Spleen (tissue), 11 donors: ENCODE measurements at regions not wholly inside any gene's neighbourhood (a gene's known extent, or its start where the extent isn't known, plus 50 kb on each side); places are given as distances from the start of the nearest gene placed in this dataset.

Experiments used
- DNase-seq: peaks from one replicate; pipeline ENCODE4 v3.0.0-alpha.2; 2020
- H3K27ac ChIP-seq, 8 donors: fragments of 200-600 bp; sonication (generic) in 7 of 8; 1 replicate in 4 of 8; 2 replicates in 4 of 8; pipeline versions ENCODE4 v1.5.0 to v1.8.0; 2016 to 2021; ENCODE audit warnings: inconsistent platforms in 4 of 8, mild to moderate bottlenecking in 4 of 8, moderate library complexity in 1 of 8
- H3K27me3 ChIP-seq, 7 donors: fragments of 200-600 bp; sonication (generic) in 6 of 7; replicated peaks in 1 of 7; 1 replicate in 4 of 7; 2 replicates in 3 of 7; pipeline versions ENCODE4 v1.5.0 to v1.8.0; 2016 to 2021; ENCODE audit warnings: inconsistent platforms in 3 of 7, mild to moderate bottlenecking in 1 of 7
- H3K36me3 ChIP-seq, 6 donors: fragments of 200-600 bp; sonication (generic) in 5 of 6; 1 replicate in 4 of 6; 2 replicates in 2 of 6; pipeline versions ENCODE4 v1.5.0 to v1.8.0; 2016 to 2021; ENCODE audit warnings: inconsistent platforms in 2 of 6
- H3K4me1 ChIP-seq, 6 donors: fragments of 200-600 bp; sonication (generic) in 5 of 6; 1 replicate in 3 of 6; 2 replicates in 3 of 6; pipeline versions ENCODE4 v1.5.0 to v1.8.0; 2016 to 2021; ENCODE audit warnings: inconsistent platforms in 3 of 6
- H3K4me3 ChIP-seq, 8 donors: fragments of 200-600 bp; sonication (generic) in 7 of 8; 1 replicate in 4 of 8; 2 replicates in 4 of 8; pipeline versions ENCODE4 v1.5.0 to v1.8.0; 2016 to 2021; ENCODE audit warnings: inconsistent platforms in 4 of 8, mild to moderate bottlenecking in 4 of 8, moderate library complexity in 2 of 8
- H3K9me3 ChIP-seq, 8 donors: fragments of 200-600 bp; sonication (generic) in 7 of 8; 1 replicate in 4 of 8; 2 replicates in 4 of 8; pipeline versions ENCODE4 v1.5.0 to v1.8.0; 2016 to 2021; ENCODE audit warnings: inconsistent platforms in 4 of 8
- CTCF ChIP-seq, 11 experiments: fragments of 200-600 bp in 7 of 11; fragments of 450-650 bp in 4 of 11; sonication (generic) in 4 of 11; IDR thresholded peaks in 8 of 11; conservative IDR thresholded peaks in 3 of 11; 1 replicate in 7 of 11; 2 replicates in 4 of 11; pipeline versions ENCODE4 v1.4.0 to v1.8.0; 2016 to 2021; ENCODE audit warnings: antibody characterized with exemption in 11 of 11, inconsistent platforms in 4 of 11, mild to moderate bottlenecking in 1 of 11
- POLR2A ChIP-seq, 3 donors: fragments of 450-650 bp; IDR thresholded peaks; one replicate each; pipeline ENCODE4 v1.5.1; 2017; ENCODE audit warnings: antibody characterized with exemption in 3 of 3, mild to moderate bottlenecking in 1 of 3
- POLR2AphosphoS5 ChIP-seq, 3 donors: sonication (generic); formaldehyde crosslinking; IDR thresholded peaks; one replicate each; pipeline ENCODE4 v1.5.1; 2017; ENCODE audit warnings: antibody characterized with exemption in 3 of 3
- WGBS, 5 donors: extraction: QIAGEN DNeasy Blood & Tissue Kit in 3 of 5; methylation state at CpG; one replicate each; pipeline versions ENCODE4 v1.1.5 to v1.1.7; 2013 to 2018; 5-methylcytosine and 5-hydroxymethylcytosine counted together
- intact Hi-C: fragments of 100-400 bp; cut with DNase I; formaldehyde crosslinking; loops from one replicate; pipeline ENCODE4 v1.15.0; 2023; ENCODE audit warnings: low total_unique reads
- donor health status: healthy with polysubstance abuse.
- donor health status: DM: no; HTN: no; CAD: no; lungs with moderate emphysema.
- donor health status: DM: no; HTN: no; CAD: no.
- donor health status: Bipolar disorder and iron deficiency.
- donor health status: healthy.
- donor health status: DM: no; HTN: no; CAD: no.
- donor health status: DM: yes; HTN: yes; CAD: no.

- DNase-seq = no peak
- H3K27me3 ChIP-seq = no peaks in the 10 kb centered on the region
- intact Hi-C loops = no loop called here
- H3K27ac ChIP-seq = no peak overlapping the region
- TF ChIP-seq POLR2AphosphoS5 (IDR thresholded peaks at IDR 0.05) (no peak), CTCF (IDR thresholded peaks at IDR 0.05 in 8 of 11, conservative IDR thresholded peaks at IDR 0.05 in 3 of 11) (no peak)
- H3K36me3 ChIP-seq = no peaks in the 10 kb centered on the region
- H3K4me3 ChIP-seq = no peak overlapping the region
- WGBS, 5 donors = 43 to 93% (median 81%) methylated on average over 1 of the region's 1 CpG
- H3K4me1 ChIP-seq = no peaks in the 10 kb centered on the region
- H3K9me3 ChIP-seq = peaks cover 0 to 36% (median 21%) of the 10 kb centered on the region in 8 donors
These were observed 171.6 kb downstream of the TMEM200A start for GRCh38 chr6:130537447-130537846.

GRCh38 chr6:130547723-130548122 lies 181.9 kb downstream of the TMEM200A start:
- intact Hi-C loops = no loop called here
- WGBS, 5 donors = 65 to 80% (median 72%) methylated on average over 3 of the region's 3 CpGs
- Histone ChIP-seq H3K4me1 (no peaks in the 10 kb centered on the region), H3K4me3 (no peak overlapping the region), H3K27ac (no peak overlapping the region), H3K9me3 (no peaks in the 10 kb centered on the region), H3K36me3 (no peaks in the 10 kb centered on the region), H3K27me3 (no peaks in the 10 kb centered on the region)
- no peak for DNase-seq
- TF ChIP-seq POLR2A (IDR thresholded peaks at IDR 0.05) = no peak
- TF ChIP-seq CTCF (IDR thresholded peaks at IDR 0.05 in 8 of 11, conservative IDR thresholded peaks at IDR 0.05 in 3 of 11) = no peak
- no peak for TF ChIP-seq POLR2AphosphoS5 (IDR thresholded peaks at IDR 0.05)

GRCh38 chr6:130557481-130558112 lies 191.8 kb downstream of the TMEM200A start:
- no peaks in the 10 kb centered on the region for H3K9me3 ChIP-seq
- no peaks in the 10 kb centered on the region for H3K4me1 ChIP-seq
- TF ChIP-seq POLR2AphosphoS5 (IDR thresholded peaks at IDR 0.05) (no peak), CTCF (IDR thresholded peaks at IDR 0.05 in 8 of 11, conservative IDR thresholded peaks at IDR 0.05 in 3 of 11) (no peak), POLR2A (IDR thresholded peaks at IDR 0.05) (no peak)
- intact Hi-C loops = no loop called here
- 60 to 80% (median 69%) methylated on average over 3 of the region's 3 CpGs for WGBS, 5 donors
- H3K4me3 ChIP-seq = no peak overlapping the region
- DNase-seq = no peak
- no peak overlapping the region for H3K27ac ChIP-seq
- no peaks in the 10 kb centered on the region for H3K27me3 ChIP-seq
- no peaks in the 10 kb centered on the region for H3K36me3 ChIP-seq

GRCh38 chr6:130558131-130558530 lies 192.3 kb downstream of the TMEM200A start:
- no peaks in the 10 kb centered on the region for H3K9me3 ChIP-seq
- no peak overlapping the region for H3K4me3 ChIP-seq
- H3K27ac ChIP-seq = no peak overlapping the region
- no peak for TF ChIP-seq POLR2A (IDR thresholded peaks at IDR 0.05)
- intact Hi-C loops = no loop called here
- 66 to 88% (median 78%) methylated on average over 1 of the region's 1 CpG for WGBS, 5 donors
- no peaks in the 10 kb centered on the region for H3K36me3 ChIP-seq
- H3K27me3 ChIP-seq = no peaks in the 10 kb centered on the region
- no peak for DNase-seq
- H3K4me1 ChIP-seq = no peaks in the 10 kb centered on the region

GRCh38 chr6:130559166-130559565 lies 193.3 kb downstream of the TMEM200A start:
- H3K27ac ChIP-seq = no peak overlapping the region
- no peaks in the 10 kb centered on the region for H3K36me3 ChIP-seq
- H3K27me3 ChIP-seq = no peaks in the 10 kb centered on the region
- H3K4me1 ChIP-seq = no peaks in the 10 kb centered on the region
- no peak for TF ChIP-seq CTCF (IDR thresholded peaks at IDR 0.05 in 8 of 11, conservative IDR thresholded peaks at IDR 0.05 in 3 of 11)
- no peak for TF ChIP-seq POLR2AphosphoS5 (IDR thresholded peaks at IDR 0.05)
- no peak for TF ChIP-seq POLR2A (IDR thresholded peaks at IDR 0.05)
- no peaks in the 10 kb centered on the region for H3K9me3 ChIP-seq
- DNase-seq = no peak
- 75 to 88% (median 82%) methylated on average over 1 of the region's 1 CpG for WGBS, 5 donors
- no peak overlapping the region for H3K4me3 ChIP-seq
- intact Hi-C loops = no loop called here
